GM12878 (cell line): ENCODE measurements at regions not wholly inside any gene's neighbourhood (a gene's known extent, or its start where the extent isn't known, plus 50 kb on each side); places are given as distances from the start of the nearest gene placed in this dataset.

Experiments used
- ATAC-seq: fragments of 200-7000 bp; cut with Tn5 transposase; 3 replicates; pipeline ENCODE4 v1.9.1; 2020; ENCODE audit warnings: mild to moderate bottlenecking, moderate library complexity
- BruUV-seq: library from RNA; stranded (reverse); fragments of 400-500 nt; replicated peaks from 2 replicates; lab custom pipeline; 2021; lab: Mats Ljungman, UMichigan
- CTCF ChIA-PET: fragments of 300-600 bp; sonication (Branson Sonifier 250); formaldehyde crosslinking; extraction: SDS; loops from one replicate; lab custom pipeline; 2021; ENCODE audit warnings: inconsistent platforms; lab: Yijun Ruan, JAX
- POLR2A ChIA-PET: fragments of 350-600 bp; formaldehyde crosslinking; extraction: SDS; loops from one replicate; lab custom pipeline; 2021; ENCODE audit warnings: inconsistent platforms; lab: Charles Lee
- RAD21 ChIA-PET: fragments of 300-600 bp; sonication (Branson Sonifier 250); formaldehyde crosslinking; loops from one replicate; lab custom pipeline; 2023; ENCODE audit warnings: antibody characterized with exemption; ENCODE audit not compliant: unreplicated experiment; lab: Charles Lee
- SMC1A ChIA-PET: fragments of 300-600 bp; sonication (Branson Sonifier 250); formaldehyde crosslinking; loops from one replicate; lab custom pipeline; 2023; ENCODE audit not compliant: unreplicated experiment, uncharacterized antibody; lab: Charles Lee
- DNase-seq: peaks from one replicate; pipeline ENCODE4 v3.0.0-alpha.2; 2011; ENCODE audit warnings: low read depth, low spot score
- FAIRE-seq: peaks from 3 replicates; lab custom pipeline; 2011; peaks lifted over from hg19 to GRCh38; lab: Jason Lieb, UNC
- H2AFZ ChIP-seq: 2 replicates; pipeline ENCODE4 v1.6.0; 2011; ENCODE audit warnings: low read depth, low read length, control low read depth; ENCODE audit not compliant: control insufficient read depth
- H3K27ac ChIP-seq: 2 replicates; pipeline ENCODE4 v1.5.1; 2011; ENCODE audit warnings: control low read depth; ENCODE audit not compliant: control insufficient read depth, insufficient read depth
- H3K27me3 ChIP-seq, 2 experiments: replicated peaks in 1 of 2; 2 replicates each; pipeline versions ENCODE4 v1.6.0 to v1.6.1; 2011; ENCODE audit warnings: low read length in 1 of 2; ENCODE audit not compliant: control insufficient read depth in 2 of 2, insufficient read depth in 2 of 2
- H3K36me3 ChIP-seq, 2 experiments: 2 replicates each; pipeline ENCODE4 v1.5.1; 2011; ENCODE audit warnings: low read length in 1 of 2; ENCODE audit not compliant: control insufficient read depth in 2 of 2, insufficient read depth in 2 of 2
- H3K4me1 ChIP-seq: 2 replicates; pipeline ENCODE4 v1.6.1; 2011; ENCODE audit warnings: mild to moderate bottlenecking, low read length, moderate library complexity, mixed read lengths; ENCODE audit not compliant: control insufficient read depth, insufficient read depth
- H3K4me2 ChIP-seq: 2 replicates; pipeline ENCODE4 v1.6.0; 2011; ENCODE audit warnings: control low read depth; ENCODE audit not compliant: control insufficient read depth, insufficient read depth
- H3K4me3 ChIP-seq: fragments of 200-600 bp; sonication (generic); 2 replicates; pipeline ENCODE4 v1.5.1; 2016
- H3K79me2 ChIP-seq: 2 replicates; pipeline ENCODE4 v1.6.0; 2011; ENCODE audit warnings: low read length; ENCODE audit not compliant: control insufficient read depth, insufficient read depth
- H3K9ac ChIP-seq: 2 replicates; pipeline ENCODE4 v1.8.0; 2011; ENCODE audit warnings: low read length, control low read depth, mixed read lengths; ENCODE audit not compliant: control insufficient read depth, insufficient read depth
- H3K9me3 ChIP-seq: replicated peaks from 3 replicates; pipeline ENCODE4 v1.5.1; 2011; ENCODE audit warnings: mild to moderate bottlenecking, low read length; ENCODE audit not compliant: control insufficient read depth, insufficient read depth
- H4K20me1 ChIP-seq: 2 replicates; pipeline ENCODE4 v1.6.0; 2011; ENCODE audit not compliant: control insufficient read depth, insufficient read depth
- KDM1A ChIP-seq: fragments of 200-600 bp; sonication (generic); IDR thresholded peaks from 2 replicates; pipeline ENCODE4 v1.6.1; 2016; ENCODE audit warnings: borderline replicate concordance
- LARP7 ChIP-seq: fragments of 450-650 bp; IDR thresholded peaks from 2 replicates; pipeline ENCODE4 v1.6.1; 2017; ENCODE audit warnings: mild to moderate bottlenecking
- POLR2AphosphoS2 ChIP-seq: IDR thresholded peaks from 2 replicates; pipeline ENCODE4 v1.6.1; 2011; ENCODE audit warnings: low read depth, mild to moderate bottlenecking, low read length, improper control_type of control experiment, moderate library complexity
- SIN3A ChIP-seq: IDR thresholded peaks from 2 replicates; pipeline ENCODE4 v1.6.1; 2012; ENCODE audit warnings: low read depth, low read length, improper control_type of control experiment
- SMAD1 ChIP-seq: fragments of 450-650 bp; IDR thresholded peaks from 2 replicates; pipeline ENCODE4 v1.6.1; 2018; ENCODE audit warnings: mild to moderate bottlenecking, low read depth; ENCODE audit not compliant: partially characterized antibody
- ZNF384 ChIP-seq: IDR thresholded peaks from 2 replicates; pipeline ENCODE4 v1.6.1; 2012; ENCODE audit warnings: low read depth, mild to moderate bottlenecking, low read length, improper control_type of control experiment, borderline replicate concordance
- WGBS: methylation state at CpG from one replicate; pipeline ENCODE4 v1.1.6; 2016; ENCODE audit warnings: low lambda C conversion rate; ENCODE audit not compliant: insufficient replicate concordance, insufficient coverage; ENCODE audit errors: missing lambda C conversion rate; 5-methylcytosine and 5-hydroxymethylcytosine counted together
- in situ Hi-C: fragments of 300-500 bp; cut with MboI; formaldehyde crosslinking; loops from 9 replicates; pipeline ENCODE4 v1.14.3; 2018; ENCODE audit warnings: mixed read lengths
- intact Hi-C: fragments of 100-400 bp; cut with micrococcal nuclease; formaldehyde crosslinking; loops from one replicate; pipeline ENCODE4 v1.14.2; 2022; ENCODE audit not compliant: unreplicated experiment
- TF ChIP-seq, protein P1 (sequence below), 3 experiments: IDR thresholded peaks in 2 of 3; conservative IDR thresholded peaks in 1 of 3; 2 replicates each; pipeline ENCODE4 v1.5.1; 2011; ENCODE audit warnings: low read depth in 3 of 3, low read length in 3 of 3, mild to moderate bottlenecking in 3 of 3, control low read depth in 2 of 3, moderate library complexity in 2 of 3, inconsistent platforms in 1 of 3, mixed read lengths in 1 of 3; ENCODE audit not compliant: control insufficient read depth in 2 of 3, insufficient read depth in 1 of 3; ENCODE audit errors: extremely low read depth in 1 of 3
- TF ChIP-seq, protein P2 (sequence below): fragments of 450-650 bp; formaldehyde crosslinking; IDR thresholded peaks from 2 replicates; pipeline ENCODE4 v1.4.0; 2022; ENCODE audit warnings: mild to moderate bottlenecking, moderate library complexity
- TF ChIP-seq, protein P3 (sequence below): IDR thresholded peaks from 2 replicates; pipeline ENCODE4 v1.6.1; 2012; ENCODE audit warnings: low read depth, low read length, improper control_type of control experiment
- TF ChIP-seq, protein P4 (sequence below): fragments of 450-650 bp; IDR thresholded peaks from 2 replicates; pipeline ENCODE4 v1.6.1; 2018; ENCODE audit warnings: mild to moderate bottlenecking, low read depth, moderate library complexity; ENCODE audit not compliant: partially characterized antibody
- TF ChIP-seq, protein P5 (sequence below): fragments of 450-650 bp; IDR thresholded peaks from 2 replicates; pipeline ENCODE4 v1.6.1; 2017; ENCODE audit warnings: mild to moderate bottlenecking, low read depth, inconsistent platforms; ENCODE audit not compliant: poor library complexity, severe bottlenecking

DNA sequence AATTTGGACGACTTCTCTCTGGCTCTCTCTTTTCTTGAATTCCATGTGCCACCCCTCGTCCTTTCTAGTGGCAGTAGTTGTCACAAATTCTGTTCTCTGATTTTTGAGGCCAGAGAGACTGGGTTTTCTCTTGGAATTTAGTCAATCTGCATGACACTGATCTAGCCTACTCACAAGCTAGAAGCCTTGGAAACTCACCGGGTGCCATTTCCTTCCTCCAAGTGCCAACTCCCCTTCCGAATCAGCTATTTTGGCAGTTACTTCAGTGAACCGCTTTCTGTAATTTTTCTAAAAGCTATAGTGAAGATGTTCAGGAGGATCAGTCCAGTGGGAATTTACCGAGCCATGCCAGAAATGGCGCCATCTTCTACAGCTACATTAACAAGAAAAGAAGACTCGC, 228.9 kb downstream of the PMP22 start:
- no peaks in the 10 kb centered on the region for H3K79me2 ChIP-seq
- FAIRE-seq (no peak), ATAC-seq (no peak), DNase-seq (no peak)
- H3K27ac ChIP-seq = no peak overlapping the region
- no peak overlapping the region for H3K4me3 ChIP-seq
- H3K9ac ChIP-seq = no peak overlapping the region
- no TSS peak for BruUV-seq
- 23% methylated on average over 8 of the region's 8 CpGs for WGBS
- ChIA-PET CTCF (no interaction called here), SMC1A (no interaction called here), RAD21 (no interaction called here), POLR2A (no interaction called here)
- H3K4me1 ChIP-seq = no peaks in the 10 kb centered on the region
- no peak overlapping the region for H3K4me2 ChIP-seq
- H2AFZ ChIP-seq = no peak overlapping the region
- H4K20me1 ChIP-seq = no peaks in the 10 kb centered on the region
- intact Hi-C loops (no loop called here), in situ Hi-C loops (no loop called here)
- no peaks in the 10 kb centered on the region for H3K36me3 ChIP-seq
- H3K27me3 ChIP-seq = no peaks in the 10 kb centered on the region
- no peaks in the 10 kb centered on the region for H3K9me3 ChIP-seq
- TF ChIP-seq, protein P1, sequence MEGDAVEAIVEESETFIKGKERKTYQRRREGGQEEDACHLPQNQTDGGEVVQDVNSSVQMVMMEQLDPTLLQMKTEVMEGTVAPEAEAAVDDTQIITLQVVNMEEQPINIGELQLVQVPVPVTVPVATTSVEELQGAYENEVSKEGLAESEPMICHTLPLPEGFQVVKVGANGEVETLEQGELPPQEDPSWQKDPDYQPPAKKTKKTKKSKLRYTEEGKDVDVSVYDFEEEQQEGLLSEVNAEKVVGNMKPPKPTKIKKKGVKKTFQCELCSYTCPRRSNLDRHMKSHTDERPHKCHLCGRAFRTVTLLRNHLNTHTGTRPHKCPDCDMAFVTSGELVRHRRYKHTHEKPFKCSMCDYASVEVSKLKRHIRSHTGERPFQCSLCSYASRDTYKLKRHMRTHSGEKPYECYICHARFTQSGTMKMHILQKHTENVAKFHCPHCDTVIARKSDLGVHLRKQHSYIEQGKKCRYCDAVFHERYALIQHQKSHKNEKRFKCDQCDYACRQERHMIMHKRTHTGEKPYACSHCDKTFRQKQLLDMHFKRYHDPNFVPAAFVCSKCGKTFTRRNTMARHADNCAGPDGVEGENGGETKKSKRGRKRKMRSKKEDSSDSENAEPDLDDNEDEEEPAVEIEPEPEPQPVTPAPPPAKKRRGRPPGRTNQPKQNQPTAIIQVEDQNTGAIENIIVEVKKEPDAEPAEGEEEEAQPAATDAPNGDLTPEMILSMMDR (IDR thresholded peaks at IDR 0.05 in 2 of 3, conservative IDR thresholded peaks at IDR 0.05 in 1 of 3; ENCODE audit: control insufficient read depth in 2 of 3, extremely low read depth in 1 of 3, insufficient read depth in 1 of 3, low read depth in 3 of 3, low read length in 3 of 3) = no peak
- no peak for TF ChIP-seq SMAD1
- TF ChIP-seq SIN3A = no peak
- TF ChIP-seq KDM1A = no peak
- TF ChIP-seq, protein P2, sequence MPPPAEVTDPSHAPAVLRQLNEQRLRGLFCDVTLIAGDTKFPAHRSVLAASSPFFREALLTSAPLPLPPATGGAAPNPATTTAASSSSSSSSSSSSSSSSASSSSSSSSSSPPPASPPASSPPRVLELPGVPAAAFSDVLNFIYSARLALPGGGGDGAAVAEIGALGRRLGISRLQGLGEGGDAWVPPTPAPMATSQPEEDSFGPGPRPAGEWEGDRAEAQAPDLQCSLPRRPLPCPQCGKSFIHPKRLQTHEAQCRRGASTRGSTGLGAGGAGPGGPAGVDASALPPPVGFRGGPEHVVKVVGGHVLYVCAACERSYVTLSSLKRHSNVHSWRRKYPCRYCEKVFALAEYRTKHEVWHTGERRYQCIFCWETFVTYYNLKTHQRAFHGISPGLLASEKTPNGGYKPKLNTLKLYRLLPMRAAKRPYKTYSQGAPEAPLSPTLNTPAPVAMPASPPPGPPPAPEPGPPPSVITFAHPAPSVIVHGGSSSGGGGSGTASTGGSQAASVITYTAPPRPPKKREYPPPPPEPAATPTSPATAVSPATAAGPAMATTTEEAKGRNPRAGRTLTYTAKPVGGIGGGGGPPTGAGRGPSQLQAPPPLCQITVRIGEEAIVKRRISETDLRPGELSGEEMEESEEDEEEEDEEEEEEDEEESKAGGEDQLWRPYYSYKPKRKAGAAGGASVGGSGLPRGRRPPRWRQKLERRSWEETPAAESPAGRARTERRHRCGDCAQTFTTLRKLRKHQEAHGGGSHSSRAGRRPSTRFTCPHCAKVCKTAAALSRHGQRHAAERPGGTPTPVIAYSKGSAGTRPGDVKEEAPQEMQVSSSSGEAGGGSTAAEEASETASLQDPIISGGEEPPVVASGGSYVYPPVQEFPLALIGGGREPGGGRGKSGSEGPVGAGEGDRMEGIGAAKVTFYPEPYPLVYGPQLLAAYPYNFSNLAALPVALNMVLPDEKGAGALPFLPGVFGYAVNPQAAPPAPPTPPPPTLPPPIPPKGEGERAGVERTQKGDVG (CRISPR knock-in tag) = no peak
- TF ChIP-seq, protein P3, sequence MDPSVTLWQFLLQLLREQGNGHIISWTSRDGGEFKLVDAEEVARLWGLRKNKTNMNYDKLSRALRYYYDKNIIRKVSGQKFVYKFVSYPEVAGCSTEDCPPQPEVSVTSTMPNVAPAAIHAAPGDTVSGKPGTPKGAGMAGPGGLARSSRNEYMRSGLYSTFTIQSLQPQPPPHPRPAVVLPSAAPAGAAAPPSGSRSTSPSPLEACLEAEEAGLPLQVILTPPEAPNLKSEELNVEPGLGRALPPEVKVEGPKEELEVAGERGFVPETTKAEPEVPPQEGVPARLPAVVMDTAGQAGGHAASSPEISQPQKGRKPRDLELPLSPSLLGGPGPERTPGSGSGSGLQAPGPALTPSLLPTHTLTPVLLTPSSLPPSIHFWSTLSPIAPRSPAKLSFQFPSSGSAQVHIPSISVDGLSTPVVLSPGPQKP = no peak
- TF ChIP-seq LARP7 = no peak
- TF ChIP-seq ZNF384 = no peak
- TF ChIP-seq, protein P4, sequence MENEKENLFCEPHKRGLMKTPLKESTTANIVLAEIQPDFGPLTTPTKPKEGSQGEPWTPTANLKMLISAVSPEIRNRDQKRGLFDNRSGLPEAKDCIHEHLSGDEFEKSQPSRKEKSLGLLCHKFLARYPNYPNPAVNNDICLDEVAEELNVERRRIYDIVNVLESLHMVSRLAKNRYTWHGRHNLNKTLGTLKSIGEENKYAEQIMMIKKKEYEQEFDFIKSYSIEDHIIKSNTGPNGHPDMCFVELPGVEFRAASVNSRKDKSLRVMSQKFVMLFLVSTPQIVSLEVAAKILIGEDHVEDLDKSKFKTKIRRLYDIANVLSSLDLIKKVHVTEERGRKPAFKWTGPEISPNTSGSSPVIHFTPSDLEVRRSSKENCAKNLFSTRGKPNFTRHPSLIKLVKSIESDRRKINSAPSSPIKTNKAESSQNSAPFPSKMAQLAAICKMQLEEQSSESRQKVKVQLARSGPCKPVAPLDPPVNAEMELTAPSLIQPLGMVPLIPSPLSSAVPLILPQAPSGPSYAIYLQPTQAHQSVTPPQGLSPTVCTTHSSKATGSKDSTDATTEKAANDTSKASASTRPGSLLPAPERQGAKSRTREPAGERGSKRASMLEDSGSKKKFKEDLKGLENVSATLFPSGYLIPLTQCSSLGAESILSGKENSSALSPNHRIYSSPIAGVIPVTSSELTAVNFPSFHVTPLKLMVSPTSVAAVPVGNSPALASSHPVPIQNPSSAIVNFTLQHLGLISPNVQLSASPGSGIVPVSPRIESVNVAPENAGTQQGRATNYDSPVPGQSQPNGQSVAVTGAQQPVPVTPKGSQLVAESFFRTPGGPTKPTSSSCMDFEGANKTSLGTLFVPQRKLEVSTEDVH = no peak
- TF ChIP-seq, protein P5, sequence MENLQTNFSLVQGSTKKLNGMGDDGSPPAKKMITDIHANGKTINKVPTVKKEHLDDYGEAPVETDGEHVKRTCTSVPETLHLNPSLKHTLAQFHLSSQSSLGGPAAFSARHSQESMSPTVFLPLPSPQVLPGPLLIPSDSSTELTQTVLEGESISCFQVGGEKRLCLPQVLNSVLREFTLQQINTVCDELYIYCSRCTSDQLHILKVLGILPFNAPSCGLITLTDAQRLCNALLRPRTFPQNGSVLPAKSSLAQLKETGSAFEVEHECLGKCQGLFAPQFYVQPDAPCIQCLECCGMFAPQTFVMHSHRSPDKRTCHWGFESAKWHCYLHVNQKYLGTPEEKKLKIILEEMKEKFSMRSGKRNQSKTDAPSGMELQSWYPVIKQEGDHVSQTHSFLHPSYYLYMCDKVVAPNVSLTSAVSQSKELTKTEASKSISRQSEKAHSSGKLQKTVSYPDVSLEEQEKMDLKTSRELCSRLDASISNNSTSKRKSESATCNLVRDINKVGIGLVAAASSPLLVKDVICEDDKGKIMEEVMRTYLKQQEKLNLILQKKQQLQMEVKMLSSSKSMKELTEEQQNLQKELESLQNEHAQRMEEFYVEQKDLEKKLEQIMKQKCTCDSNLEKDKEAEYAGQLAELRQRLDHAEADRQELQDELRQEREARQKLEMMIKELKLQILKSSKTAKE = no peak
- no peak for TF ChIP-seq POLR2AphosphoS2
